ENCODE measurements at regions not wholly inside any gene's neighbourhood (a gene's known extent, or its start where the extent isn't known, plus 50 kb on each side); places are given as distances from the start of the nearest gene placed in this dataset.

DNA sequence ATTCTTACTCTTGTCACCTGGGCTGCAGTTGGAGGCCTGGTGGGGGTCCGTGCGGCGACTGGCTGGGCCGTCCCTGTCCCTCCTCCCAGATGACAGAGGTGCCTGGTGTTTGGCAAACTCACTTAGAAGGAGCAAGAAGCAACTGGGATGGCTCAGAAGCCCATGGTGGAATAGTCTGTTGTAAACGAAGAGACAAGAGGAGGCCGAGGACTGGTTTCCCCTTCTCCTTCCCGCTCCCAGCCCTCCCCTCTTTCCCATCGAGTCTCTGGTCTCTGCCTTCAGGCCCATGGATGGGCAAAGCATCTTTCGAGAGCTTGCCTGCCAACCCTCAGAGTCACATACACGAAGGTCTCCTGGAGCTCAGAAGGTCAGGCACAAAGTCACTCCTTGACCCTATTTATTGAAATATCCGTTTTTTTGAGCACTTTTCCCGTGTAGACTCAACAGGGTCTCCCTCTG lies 364.4 kb downstream of the SEC14L1 start:
- TF ChIP-seq TCF12 (IDR thresholded peaks at IDR 0.05; ENCODE audit: low read depth): no peak
- TF ChIP-seq RAD21 (IDR thresholded peaks at IDR 0.05; ENCODE audit: low read depth): no peak
- TF ChIP-seq FOXM1 (IDR thresholded peaks at IDR 0.05; ENCODE audit: borderline replicate concordance, low read depth): no peak
- no peak for TF ChIP-seq TAF1 (IDR thresholded peaks at IDR 0.05; ENCODE audit: low read depth)
- TF ChIP-seq CEBPB (IDR thresholded peaks at IDR 0.05): no peak
- TF ChIP-seq NFIC (IDR thresholded peaks at IDR 0.05): no peak

Measured in Ishikawa (cell line).